Skeletal muscle satellite cell (primary cell): ENCODE measurements at regions not wholly inside any gene's neighbourhood (a gene's known extent, or its start where the extent isn't known, plus 50 kb on each side); places are given as distances from the start of the nearest gene placed in this dataset.

Experiments
- H3K27me3 ChIP-seq: 2 replicates; pipeline ENCODE4 v1.7.0; 2013; ENCODE audit warnings: low read length; ENCODE audit not compliant: control insufficient read depth, insufficient read depth
- H3K36me3 ChIP-seq: 2 replicates; pipeline ENCODE4 v1.7.0; 2013; ENCODE audit warnings: mild to moderate bottlenecking, control low read depth, low read length; ENCODE audit not compliant: insufficient read depth
- H3K4me1 ChIP-seq: 2 replicates; pipeline ENCODE4 v1.7.0; 2013; ENCODE audit warnings: low read length; ENCODE audit not compliant: control insufficient read depth, insufficient read depth
- H3K4me2 ChIP-seq: 2 replicates; pipeline ENCODE4 v1.7.0; 2013; ENCODE audit warnings: mild to moderate bottlenecking, low read length
- H3K4me3 ChIP-seq: 2 replicates; pipeline ENCODE4 v1.7.0; 2013; ENCODE audit warnings: low read length
- H3K9ac ChIP-seq: 2 replicates; pipeline ENCODE4 v1.7.0; 2013; ENCODE audit warnings: mild to moderate bottlenecking, low read depth, low read length, moderate library complexity
- H3K9me3 ChIP-seq: replicated peaks from 2 replicates; pipeline ENCODE4 v1.7.0; 2013; ENCODE audit warnings: mild to moderate bottlenecking, control low read depth, low read length

DNA sequence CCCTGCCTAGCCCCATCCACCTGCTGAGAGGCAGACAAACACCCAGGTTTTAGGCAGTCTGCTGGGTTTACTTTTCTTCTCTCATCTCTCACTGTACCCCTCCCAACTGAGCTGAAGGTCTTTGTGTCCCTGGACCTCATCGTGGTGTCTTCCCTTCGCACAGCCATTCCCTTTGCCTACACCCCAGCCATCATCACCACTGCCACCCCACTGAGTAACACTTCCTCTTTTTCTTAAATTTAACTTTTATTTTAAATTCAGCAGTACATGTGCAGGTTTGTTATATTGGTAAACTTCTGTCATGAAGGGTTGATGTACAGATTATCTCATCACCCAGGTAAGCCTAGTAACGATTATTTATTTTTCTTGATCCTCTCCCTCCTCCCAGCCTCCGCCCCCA is 188.3 kb upstream of the MON1B start:
- no peaks in the 10 kb centered on the region for H3K36me3 ChIP-seq
- no peak overlapping the region for H3K4me3 ChIP-seq
- no peak overlapping the region for H3K9ac ChIP-seq
- H3K4me1 ChIP-seq: no peaks in the 10 kb centered on the region
- H3K9me3 ChIP-seq: no peaks in the 10 kb centered on the region
- no peaks in the 10 kb centered on the region for H3K27me3 ChIP-seq
- H3K4me2 ChIP-seq: no peak overlapping the region

DNA sequence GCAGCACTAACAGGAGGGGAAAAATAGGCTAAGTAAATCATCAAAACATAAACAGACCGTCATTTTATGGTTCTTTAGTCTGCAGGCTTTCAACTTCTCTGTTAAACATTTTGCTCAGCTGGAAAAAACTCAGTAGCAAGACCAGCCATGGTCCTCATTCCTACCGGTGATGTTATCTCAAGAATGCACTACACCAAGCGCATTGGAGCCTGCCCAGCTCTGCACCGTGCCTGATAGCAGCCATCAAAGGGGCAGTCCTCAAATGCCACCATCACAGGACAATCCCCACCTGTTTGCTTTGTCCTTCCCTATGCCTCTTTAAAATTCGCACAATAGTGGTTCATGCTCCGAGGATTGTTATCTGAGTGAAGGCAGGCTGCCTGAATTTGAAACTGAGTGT is 181.5 kb upstream of the MON1B start:
- no peaks in the 10 kb centered on the region for H3K27me3 ChIP-seq
- H3K9me3 ChIP-seq: no peaks in the 10 kb centered on the region
- H3K36me3 ChIP-seq: no peaks in the 10 kb centered on the region
- no peak overlapping the region for H3K4me3 ChIP-seq
- H3K9ac ChIP-seq: no peak overlapping the region
- H3K4me1 ChIP-seq: no peaks in the 10 kb centered on the region
- no peak overlapping the region for H3K4me2 ChIP-seq

DNA sequence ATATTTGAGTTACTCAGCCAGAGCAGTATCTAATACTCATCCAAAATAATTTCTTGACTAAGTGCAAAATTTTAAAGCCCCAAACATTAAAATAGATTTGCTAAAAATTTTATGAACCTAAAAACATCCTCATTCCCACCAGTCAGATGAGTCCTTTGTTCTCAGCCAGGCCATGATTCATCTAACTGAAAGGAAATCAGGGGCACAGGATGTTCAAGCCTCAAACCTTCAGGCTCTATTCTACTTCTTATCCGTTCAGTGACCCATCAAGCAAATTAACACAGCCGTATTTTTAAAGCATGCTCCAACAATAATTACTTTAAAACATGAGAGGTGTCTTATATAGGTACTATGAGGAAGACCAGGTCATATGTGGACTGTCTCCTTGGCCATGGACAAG is 176.5 kb upstream of the MON1B start:
- Histone ChIP-seq H3K9ac (no peak overlapping the region), H3K36me3 (no peaks in the 10 kb centered on the region), H3K4me1 (no peaks in the 10 kb centered on the region), H3K27me3 (no peaks in the 10 kb centered on the region), H3K9me3 (no peaks in the 10 kb centered on the region), H3K4me3 (no peak overlapping the region), H3K4me2 (no peak overlapping the region)

DNA sequence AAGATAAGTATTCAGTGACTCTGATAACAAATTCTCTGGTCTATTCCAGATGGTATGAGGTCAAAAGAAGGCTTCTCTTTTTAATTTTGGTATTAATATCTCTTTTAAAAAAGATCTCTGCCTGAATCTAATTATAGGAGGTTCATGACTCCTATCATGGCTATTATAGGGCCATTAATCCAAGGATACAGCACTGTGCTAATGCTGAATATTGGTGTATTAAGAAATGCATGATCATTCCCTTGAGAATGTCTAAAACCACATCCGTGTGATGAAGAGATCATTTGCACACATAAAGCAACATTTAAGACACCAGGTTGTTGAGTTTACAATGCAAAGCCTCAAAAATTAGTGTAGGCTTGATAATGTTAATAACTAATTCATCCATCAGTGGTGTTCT is 160.4 kb upstream of the MON1B start:
- H3K9ac ChIP-seq: no peak overlapping the region
- no peak overlapping the region for H3K4me2 ChIP-seq
- H3K9me3 ChIP-seq: no peaks in the 10 kb centered on the region
- H3K4me3 ChIP-seq: no peak overlapping the region
- H3K4me1 ChIP-seq: no peaks in the 10 kb centered on the region
- H3K27me3 ChIP-seq: no peaks in the 10 kb centered on the region
- H3K36me3 ChIP-seq: no peaks in the 10 kb centered on the region

DNA sequence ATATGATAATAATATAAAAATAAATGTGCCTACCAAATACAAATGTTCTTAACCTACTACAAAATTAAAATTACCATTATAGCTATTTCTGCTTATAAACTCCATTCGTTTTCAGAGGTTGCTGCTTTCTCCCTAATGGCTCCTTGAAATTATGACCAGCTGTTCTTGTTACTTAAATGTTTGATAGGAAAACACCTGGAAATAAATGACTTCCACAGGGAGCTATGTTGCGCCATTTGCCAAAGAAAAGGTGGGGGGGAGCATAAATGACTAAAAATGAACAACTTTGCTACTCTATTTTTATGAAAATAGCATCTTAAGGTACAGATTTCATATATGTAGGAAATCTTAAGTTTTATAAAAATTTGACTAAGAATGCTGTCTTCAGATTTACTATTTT is 157.5 kb upstream of the MON1B start:
- Histone ChIP-seq H3K9ac (no peak overlapping the region), H3K4me2 (no peak overlapping the region), H3K36me3 (no peaks in the 10 kb centered on the region), H3K4me1 (no peaks in the 10 kb centered on the region), H3K9me3 (no peaks in the 10 kb centered on the region), H3K4me3 (no peak overlapping the region), H3K27me3 (no peaks in the 10 kb centered on the region)

DNA sequence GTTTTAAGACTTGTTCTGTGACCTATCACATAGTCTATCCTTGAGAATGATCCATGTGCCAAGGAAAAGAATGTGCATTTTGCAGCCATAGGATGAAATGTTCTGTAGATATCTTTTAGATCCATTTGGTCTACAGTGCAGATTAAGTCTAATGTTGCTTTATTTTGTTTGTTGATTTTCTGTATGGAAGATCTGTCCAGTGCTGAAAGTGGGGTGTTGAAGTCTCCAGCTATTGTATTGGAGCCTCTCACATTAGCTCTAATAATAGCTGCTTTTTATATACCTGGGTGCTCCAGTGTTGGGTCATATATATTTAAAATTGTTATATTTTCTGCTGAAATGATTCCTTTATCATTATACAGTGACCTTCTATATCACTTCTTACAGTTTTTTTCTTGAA is 155.6 kb upstream of the MON1B start:
- Histone ChIP-seq H3K4me3 (no peak overlapping the region), H3K4me1 (no peaks in the 10 kb centered on the region), H3K36me3 (no peaks in the 10 kb centered on the region), H3K4me2 (no peak overlapping the region), H3K9ac (no peak overlapping the region), H3K27me3 (no peaks in the 10 kb centered on the region), H3K9me3 (no peaks in the 10 kb centered on the region)

DNA sequence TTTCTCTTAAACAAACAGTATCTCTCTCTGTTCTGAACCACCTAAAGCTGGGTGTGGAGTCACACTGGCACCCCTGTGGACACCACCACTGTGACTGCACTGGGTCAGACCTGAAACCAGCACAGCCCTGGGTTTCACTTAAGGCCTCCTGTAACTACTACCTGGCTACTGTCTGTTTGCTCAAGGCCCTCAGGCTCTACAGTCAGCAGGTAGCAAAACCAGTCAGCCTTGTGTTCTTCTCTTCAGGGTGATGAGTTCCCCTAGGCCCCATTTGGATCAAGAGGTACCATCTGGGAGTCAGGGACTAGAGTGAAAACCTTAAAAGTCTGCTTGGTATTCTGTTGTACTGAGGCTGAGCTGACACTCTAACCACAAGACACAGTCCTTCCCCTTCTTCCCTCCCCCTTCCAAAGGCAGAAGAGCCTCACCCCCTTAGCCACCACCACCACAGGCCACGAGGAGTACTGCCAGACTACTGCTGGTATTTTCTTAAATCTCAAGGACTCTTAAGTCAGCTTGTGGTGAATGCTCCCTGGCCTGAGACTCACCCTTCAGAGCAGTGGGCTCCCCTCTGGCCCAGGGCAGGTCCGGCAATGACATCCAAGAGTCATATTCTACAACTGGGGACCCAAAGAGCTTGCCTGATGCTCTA is 153.2 kb upstream of the MON1B start:
- Histone ChIP-seq H3K4me3 (no peak overlapping the region), H3K4me1 (no peaks in the 10 kb centered on the region), H3K9me3 (no peaks in the 10 kb centered on the region), H3K9ac (no peak overlapping the region), H3K4me2 (no peak overlapping the region), H3K36me3 (no peaks in the 10 kb centered on the region), H3K27me3 (no peaks in the 10 kb centered on the region)

DNA sequence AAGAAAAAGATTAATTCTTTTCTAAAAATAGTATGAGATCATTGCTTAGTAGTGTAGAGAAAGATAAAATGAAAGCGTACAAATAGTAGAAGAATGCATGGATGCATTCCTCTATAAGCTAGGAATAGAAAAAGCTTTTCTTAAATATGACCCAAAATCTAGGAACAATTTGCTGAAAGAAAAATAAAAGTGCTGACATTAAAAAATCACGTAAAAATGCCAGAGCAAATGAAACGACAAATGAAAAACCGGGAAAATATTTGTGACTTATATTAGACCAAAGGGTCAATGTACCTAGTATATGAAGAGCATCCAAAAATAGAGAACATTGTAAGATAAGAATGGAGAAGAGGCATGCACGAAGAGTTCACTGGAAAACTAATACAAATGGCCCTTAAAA is 149.5 kb upstream of the MON1B start:
- no peak overlapping the region for H3K4me2 ChIP-seq
- H3K9ac ChIP-seq: no peak overlapping the region
- no peaks in the 10 kb centered on the region for H3K9me3 ChIP-seq
- no peak overlapping the region for H3K4me3 ChIP-seq
- H3K4me1 ChIP-seq: no peaks in the 10 kb centered on the region
- no peaks in the 10 kb centered on the region for H3K27me3 ChIP-seq
- H3K36me3 ChIP-seq: no peaks in the 10 kb centered on the region

DNA sequence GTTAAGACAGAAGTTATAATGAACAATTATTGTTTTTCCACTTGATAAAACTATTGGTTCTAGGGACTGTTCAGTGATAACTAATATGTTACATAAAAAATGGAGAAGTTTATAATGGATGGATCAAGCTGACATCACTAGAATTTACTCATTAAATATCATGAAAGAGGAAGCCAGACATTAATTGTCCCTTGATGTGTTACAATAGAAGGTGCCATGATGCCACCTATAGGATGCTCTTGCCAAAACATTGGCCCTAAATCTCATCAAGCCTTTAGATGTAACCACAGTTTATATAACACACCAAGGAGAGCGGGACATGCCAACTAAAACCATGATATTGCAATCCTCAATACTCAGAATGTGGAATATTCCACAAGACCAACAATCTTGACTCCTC is 147.9 kb upstream of the MON1B start:
- Histone ChIP-seq H3K4me2 (no peak overlapping the region), H3K4me3 (no peak overlapping the region), H3K36me3 (no peaks in the 10 kb centered on the region), H3K4me1 (no peaks in the 10 kb centered on the region), H3K9ac (no peak overlapping the region), H3K27me3 (no peaks in the 10 kb centered on the region), H3K9me3 (no peaks in the 10 kb centered on the region)

DNA sequence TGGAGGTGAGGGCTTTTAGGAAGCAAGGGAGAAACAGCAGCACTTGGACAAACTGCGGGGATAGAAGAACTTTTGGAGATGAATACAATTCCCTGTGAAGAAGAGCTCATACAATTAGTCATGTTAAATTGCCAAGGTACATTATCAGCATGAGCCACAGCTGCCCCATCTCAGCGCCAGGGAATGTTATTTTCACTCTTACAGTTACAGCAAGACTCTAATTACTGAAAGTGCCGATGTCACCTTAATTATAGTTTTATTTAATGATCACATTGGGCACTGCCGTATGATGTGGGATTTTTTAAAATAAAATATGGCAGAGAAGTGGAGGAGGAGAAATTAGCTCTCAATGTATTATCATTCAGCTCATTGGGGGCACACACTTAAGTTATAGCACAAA is 144.8 kb upstream of the MON1B start:
- no peak overlapping the region for H3K4me2 ChIP-seq
- no peaks in the 10 kb centered on the region for H3K4me1 ChIP-seq
- H3K4me3 ChIP-seq: no peak overlapping the region
- peaks cover 3% of the 10 kb centered on the region for H3K9me3 ChIP-seq
- no peak overlapping the region for H3K9ac ChIP-seq
- H3K36me3 ChIP-seq: no peaks in the 10 kb centered on the region
- no peaks in the 10 kb centered on the region for H3K27me3 ChIP-seq

DNA sequence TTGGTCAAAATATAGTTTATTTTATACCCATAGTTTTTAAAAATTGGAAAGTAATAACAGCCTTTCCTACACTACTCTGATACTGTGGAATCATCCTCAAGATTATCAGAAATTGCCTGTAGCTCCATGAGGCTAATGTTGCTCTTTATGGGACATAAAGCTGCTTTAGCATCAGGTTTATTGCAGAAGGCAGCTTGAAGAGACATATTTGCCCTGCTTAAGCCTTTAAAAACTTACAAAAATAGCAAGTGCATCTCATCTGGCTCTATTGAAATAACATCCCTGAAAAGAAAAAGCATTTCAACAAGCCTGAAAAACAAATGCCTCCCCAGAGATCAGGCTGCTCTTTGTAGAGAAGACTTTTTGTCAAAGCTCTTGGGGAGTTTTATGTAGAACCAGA is 142.9 kb upstream of the MON1B start:
- H3K36me3 ChIP-seq: no peaks in the 10 kb centered on the region
- peaks cover 3% of the 10 kb centered on the region for H3K9me3 ChIP-seq
- no peaks in the 10 kb centered on the region for H3K4me1 ChIP-seq
- H3K4me3 ChIP-seq: no peak overlapping the region
- H3K27me3 ChIP-seq: no peaks in the 10 kb centered on the region
- H3K4me2 ChIP-seq: no peak overlapping the region
- H3K9ac ChIP-seq: no peak overlapping the region

DNA sequence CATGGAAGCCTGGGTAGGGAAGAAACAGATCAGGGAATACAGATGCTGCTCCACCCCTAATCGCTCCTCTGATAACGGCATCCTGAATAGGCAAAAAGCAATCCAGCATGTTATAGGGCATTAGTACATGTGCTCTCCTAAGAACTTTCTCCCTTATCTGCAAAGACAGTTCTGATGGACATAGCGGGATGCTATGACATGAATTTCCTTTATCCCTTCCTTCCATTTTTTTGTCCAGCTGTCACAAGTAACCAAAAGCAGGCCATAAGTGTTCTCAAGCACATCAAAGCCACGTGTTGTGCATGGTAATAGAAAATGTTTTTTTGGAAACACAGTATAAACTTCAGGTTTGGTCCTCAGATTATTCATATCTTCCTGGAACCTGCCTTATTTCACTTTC is 141.4 kb upstream of the MON1B start:
- no peaks in the 10 kb centered on the region for H3K27me3 ChIP-seq
- no peaks in the 10 kb centered on the region for H3K36me3 ChIP-seq
- peaks cover 3% of the 10 kb centered on the region for H3K9me3 ChIP-seq
- H3K4me1 ChIP-seq: no peaks in the 10 kb centered on the region
- H3K4me3 ChIP-seq: no peak overlapping the region
- H3K9ac ChIP-seq: no peak overlapping the region
- H3K4me2 ChIP-seq: no peak overlapping the region
